HCT116 (cell line): ENCODE measurements at regions not wholly inside any gene's neighbourhood (a gene's known extent, or its start where the extent isn't known, plus 50 kb on each side); places are given as distances from the start of the nearest gene placed in this dataset.

Experiments
- ATAC-seq: fragments of 200-7000 bp; cut with Tn5 transposase; 2 replicates; pipeline ENCODE4 v1.9.1; 2020; ENCODE audit warnings: mild to moderate bottlenecking, moderate library complexity
- BruUV-seq: library from RNA; stranded (reverse); fragments of 400-500 nt; replicated peaks from 2 replicates; lab custom pipeline; 2021; lab: Mats Ljungman, UMichigan
- CTCF ChIA-PET: fragments of 300-600 bp; sonication (Branson Sonifier 250); formaldehyde crosslinking; loops from one replicate; lab custom pipeline; 2021; ENCODE audit warnings: antibody characterized with exemption; lab: Charles Lee
- POLR2A ChIA-PET: fragments of 300-600, 350-600 bp; sonication (Branson Sonifier 250); formaldehyde crosslinking; loops from one replicate; lab custom pipeline; 2021; ENCODE audit warnings: antibody characterized with exemption; lab: Charles Lee
- RAD21 ChIA-PET, 2 experiments: fragments of 300-600 bp; sonication (Branson Sonifier 250); formaldehyde crosslinking; loops; one replicate each; lab custom pipeline; 2023; ENCODE audit warnings: low total read pairs in 2 of 2; ENCODE audit not compliant: uncharacterized antibody in 2 of 2, unreplicated experiment in 2 of 2, low non-redundant PET in 1 of 2; lab: Charles Lee
- DNase-seq: peaks from one replicate; pipeline ENCODE4 v3.0.0-alpha.2; 2010; ENCODE audit warnings: low read depth, low spot score
- H2AFZ ChIP-seq: fragments of 200-600 bp; shearing (Covaris generic), sonication (generic); 2 replicates; pipeline ENCODE4 v1.6.1; 2017; ENCODE audit warnings: low read depth, mixed run types, mixed read lengths, antibody characterized with exemption, low read length; ENCODE audit not compliant: poor library complexity, severe bottlenecking
- H3K27ac ChIP-seq: 2 replicates; pipeline ENCODE4 v1.5.1; 2012; ENCODE audit warnings: low read depth, low read length
- H3K27me3 ChIP-seq: fragments of 200-600 bp; sonication (generic); 2 replicates; pipeline ENCODE4 v1.6.1; 2016; ENCODE audit warnings: mixed run types, low read length, mixed read lengths; ENCODE audit not compliant: insufficient read depth
- H3K36me3 ChIP-seq, 2 experiments: fragments of 200-500 bp in 1 of 2; fragments of 200-600 bp in 1 of 2; sonication (Bioruptor generic) in 1 of 2; sonication (generic) in 1 of 2; 2 replicates each; pipeline versions ENCODE4 v1.5.1 to v1.6.1; 2014 to 2016; ENCODE audit warnings: low read length in 2 of 2, inconsistent platforms in 1 of 2, mixed read lengths in 1 of 2, mixed run types in 1 of 2; ENCODE audit not compliant: insufficient read depth in 2 of 2, control insufficient read depth in 1 of 2
- H3K4me1 ChIP-seq, 2 experiments: fragments of 200-600 bp in 1 of 2; sonication (generic) in 1 of 2; 2 replicates each; pipeline versions ENCODE4 v1.5.1 to v1.6.1; 2012 to 2017; ENCODE audit warnings: low read length in 2 of 2, inconsistent platforms in 1 of 2, mild to moderate bottlenecking in 1 of 2, mixed read lengths in 1 of 2, mixed run types in 1 of 2, moderate library complexity in 1 of 2; ENCODE audit not compliant: insufficient read depth in 2 of 2, control insufficient read depth in 1 of 2
- H3K4me2 ChIP-seq: fragments of 200-600 bp; sonication (generic); 2 replicates; pipeline ENCODE4 v1.6.1; 2017; ENCODE audit warnings: mixed run types, low read length, mixed read lengths
- H3K4me3 ChIP-seq, 2 experiments: fragments of 200-600 bp in 1 of 2; sonication (generic) in 1 of 2; replicated peaks in 1 of 2; 2 replicates each; pipeline ENCODE4 v1.5.1; 2011 to 2016; ENCODE audit warnings: low read length in 2 of 2, control low read depth in 1 of 2, low read depth in 1 of 2, mild to moderate bottlenecking in 1 of 2, mixed read lengths in 1 of 2, mixed run types in 1 of 2
- H3K79me2 ChIP-seq: fragments of 200-600 bp; sonication (generic); 2 replicates; pipeline ENCODE4 v1.6.1; 2017; ENCODE audit warnings: mild to moderate bottlenecking, mixed run types, low read length, moderate library complexity, mixed read lengths; ENCODE audit not compliant: insufficient read depth
- H3K9ac ChIP-seq: fragments of 200-600 bp; sonication (generic); 2 replicates; pipeline ENCODE4 v1.6.1; 2016; ENCODE audit warnings: low read length, mixed read lengths
- H3K9me2 ChIP-seq: fragments of 200-600 bp; sonication (generic), shearing (Covaris generic); 2 replicates; pipeline ENCODE4 v1.6.1; 2017; ENCODE audit warnings: mixed run types, mild to moderate bottlenecking, moderate library complexity; ENCODE audit not compliant: insufficient read depth
- H3K9me3 ChIP-seq, 2 experiments: fragments of 200-500 bp in 1 of 2; fragments of 200-600 bp in 1 of 2; sonication (Bioruptor generic) in 1 of 2; sonication (generic) in 1 of 2; 2 replicates each; pipeline ENCODE4 v1.6.1; 2014 to 2017; ENCODE audit warnings: low read length in 2 of 2, mixed read lengths in 2 of 2, inconsistent platforms in 1 of 2, low read depth in 1 of 2, mild to moderate bottlenecking in 1 of 2, mixed run types in 1 of 2, moderate library complexity in 1 of 2; ENCODE audit not compliant: control insufficient read depth in 1 of 2, insufficient read depth in 1 of 2
- H4K20me1 ChIP-seq: fragments of 200-600 bp; sonication (generic), shearing (Covaris generic); 2 replicates; pipeline ENCODE4 v1.6.1; 2017; ENCODE audit warnings: mixed run types, mild to moderate bottlenecking, moderate library complexity; ENCODE audit not compliant: insufficient read depth
- FOSL1 ChIP-seq: IDR thresholded peaks from 2 replicates; pipeline ENCODE4 v1.6.1; 2012; ENCODE audit warnings: low read depth
- JUND ChIP-seq: IDR thresholded peaks from 2 replicates; pipeline ENCODE4 v1.6.1; 2012
- POLR2A ChIP-seq: IDR thresholded peaks from 2 replicates; pipeline ENCODE4 v1.7.0; 2011; ENCODE audit warnings: borderline replicate concordance; ENCODE audit not compliant: insufficient read depth, insufficient read length; ENCODE audit errors: extremely low read depth
- POLR2AphosphoS5 ChIP-seq: IDR thresholded peaks from 2 replicates; pipeline ENCODE4 v1.6.1; 2011; ENCODE audit warnings: mild to moderate bottlenecking, low read depth, low read length, moderate library complexity
- SIN3A ChIP-seq: IDR thresholded peaks from 2 replicates; pipeline ENCODE4 v1.6.1; 2012; ENCODE audit warnings: low read depth
- SP1 ChIP-seq: IDR thresholded peaks from 2 replicates; pipeline ENCODE4 v1.6.1; 2012; ENCODE audit warnings: low read depth
- ZFX ChIP-seq: fragments of 450-650 bp; IDR thresholded peaks from 2 replicates; pipeline ENCODE4 v1.6.1; 2017
- intact Hi-C: fragments of 100-400 bp; cut with micrococcal nuclease; formaldehyde crosslinking; loops from 2 replicates; pipeline ENCODE4 v1.10.0; 2022
- TF ChIP-seq, protein P1 (sequence below): IDR thresholded peaks from 2 replicates; pipeline ENCODE4 v1.6.1; 2012; ENCODE audit warnings: low read depth
- TF ChIP-seq, protein P2 (sequence below): IDR thresholded peaks from 2 replicates; pipeline ENCODE4 v1.6.1; 2012

DNA sequence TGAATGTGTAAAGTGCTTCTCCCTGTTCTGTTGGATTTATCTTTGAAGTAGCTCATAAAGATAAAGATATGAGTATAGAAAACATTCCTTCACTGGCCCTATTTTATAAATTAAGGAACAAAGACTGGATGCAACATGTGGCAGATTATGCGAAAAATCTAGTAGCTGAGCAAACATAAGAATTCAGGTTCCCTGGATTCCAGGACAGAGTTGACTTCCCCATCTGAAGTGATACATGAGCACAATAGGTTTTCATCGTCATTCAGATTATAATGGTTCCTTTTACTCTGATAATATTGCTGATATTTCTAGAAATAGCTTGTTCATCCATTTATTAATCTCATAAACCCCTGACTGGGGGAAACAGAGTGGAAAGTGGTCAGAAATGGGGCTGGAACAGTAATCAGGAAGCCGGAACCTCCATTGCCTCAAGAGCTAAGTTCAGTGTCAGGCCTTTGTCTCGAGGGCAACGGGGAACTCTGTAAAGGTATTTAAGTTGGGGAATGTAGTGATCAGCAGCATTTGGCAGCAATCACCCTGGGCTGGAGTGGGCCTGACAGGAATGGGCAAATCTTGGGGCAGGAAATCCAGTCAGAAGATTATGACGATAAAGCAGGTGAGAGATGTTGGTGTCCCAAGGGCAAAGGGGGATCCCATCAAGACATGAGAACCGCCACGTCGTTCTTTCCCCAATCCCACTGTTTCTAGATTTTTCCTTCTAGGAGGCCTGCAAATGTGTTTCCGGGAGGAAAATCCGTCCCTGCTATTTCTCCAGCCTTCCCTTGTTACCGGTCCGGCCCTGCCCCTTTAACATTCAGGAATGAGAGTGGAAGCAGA is 232.5 kb upstream of the SERP2 start:
- intact Hi-C loops = loop anchor here (2.0 to 5.0 kb wide), 3 partner anchors 89 to 166 kb away; no protein-coding TSS in a partner anchor
- H4K20me1 ChIP-seq = no peaks in the 10 kb centered on the region
- POLR2A ChIA-PET = interaction anchor here (0.7 to 1.9 kb wide), 10 partner anchors 8 to 296 kb away, joined by 3 to 12 read pairs (median 4); no protein-coding TSS in a partner anchor
- RAD21 ChIA-PET = interaction anchor here in 1 of 2 experiments (0.8 kb wide), 1 partner anchor 283 kb away, joined by 6 read pairs; no protein-coding TSS in a partner anchor
- no peak for TF ChIP-seq POLR2A
- no peak for TF ChIP-seq FOSL1
- no peak for TF ChIP-seq JUND
- no peak for TF ChIP-seq SIN3A
- no peak for DNase-seq
- ATAC-seq = no peak
- H3K4me2 ChIP-seq = peak overlapping the region; percentile 84
- H3K79me2 ChIP-seq = no peaks in the 10 kb centered on the region
- no peaks in the 10 kb centered on the region for H3K9me2 ChIP-seq
- H2AFZ ChIP-seq = no peak overlapping the region
- H3K4me3 ChIP-seq = peak overlapping the region; percentile 66 to 72
- peak overlapping the region; percentile 85 for H3K9ac ChIP-seq
- BruUV-seq = TSS peak; percentile 93
- H3K36me3 ChIP-seq = no peaks in the 10 kb centered on the region
- H3K27me3 ChIP-seq = no peaks in the 10 kb centered on the region
- peak overlapping the region; percentile 89 for H3K27ac ChIP-seq
- no peaks in the 10 kb centered on the region for H3K9me3 ChIP-seq
- CTCF ChIA-PET = interaction anchor here (1.5 kb wide), 1 partner anchor 296 kb away, joined by 3 read pairs; no protein-coding TSS in a partner anchor
- peaks cover 18 to 38% of the 10 kb centered on the region in 2 experiments for H3K4me1 ChIP-seq

DNA sequence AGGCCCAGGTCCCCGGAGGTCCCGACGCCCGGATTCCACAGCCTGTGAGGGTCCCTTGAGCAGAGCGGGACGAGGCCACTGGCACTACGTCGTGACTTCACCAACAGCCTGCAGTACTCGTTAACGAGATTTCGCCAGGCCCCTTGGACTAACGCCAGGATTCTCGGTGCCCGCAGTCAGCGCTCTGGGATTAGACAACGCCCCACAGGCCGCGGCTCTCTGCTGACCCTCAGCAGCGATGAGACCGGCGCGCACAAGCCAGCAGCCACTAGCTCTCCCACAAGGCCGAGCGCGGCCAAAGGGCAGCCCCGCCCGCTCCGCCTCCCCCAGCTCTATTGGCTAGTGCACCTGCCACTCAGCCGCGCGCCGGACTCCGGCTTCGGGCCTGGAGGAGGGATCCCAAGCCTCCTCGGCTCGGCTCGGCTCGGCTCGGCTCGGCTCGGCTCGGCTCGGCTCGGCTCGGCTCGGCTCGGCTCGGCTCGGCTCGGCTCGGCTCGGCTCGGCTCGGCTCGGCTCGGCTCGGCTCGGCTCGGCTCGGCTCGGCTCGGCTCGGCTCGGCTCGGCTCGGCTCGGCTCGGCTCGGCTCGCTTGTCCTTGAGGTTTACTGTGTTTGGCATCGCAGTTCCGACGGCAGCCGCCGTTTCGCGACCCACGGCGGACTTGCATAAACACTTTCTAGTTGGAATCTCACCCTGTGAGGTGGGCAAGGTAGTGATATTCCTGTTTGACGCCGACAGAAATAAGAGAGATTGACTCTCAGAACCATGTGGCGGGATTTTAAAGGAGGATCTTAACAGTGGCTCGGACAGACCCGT is 231.7 kb upstream of the SERP2 start:
- H3K4me1 ChIP-seq = peaks cover 18 to 33% of the 10 kb centered on the region in 2 experiments
- H3K79me2 ChIP-seq = no peaks in the 10 kb centered on the region
- BruUV-seq = no TSS peak
- H3K4me2 ChIP-seq = peak overlapping the region; percentile 84
- peak overlapping the region; percentile 66 to 72 for H3K4me3 ChIP-seq
- H3K36me3 ChIP-seq = no peaks in the 10 kb centered on the region
- peak overlapping the region; percentile 89 for H3K27ac ChIP-seq
- no peaks in the 10 kb centered on the region for H4K20me1 ChIP-seq
- TF ChIP-seq SP1 (peak; percentile 85), POLR2A (peak; percentile 81), SIN3A (peak; percentile 63), POLR2AphosphoS5 (peak; percentile 92), JUND (no peak), ZFX (peak; percentile 88)
- TF ChIP-seq, protein P1, sequence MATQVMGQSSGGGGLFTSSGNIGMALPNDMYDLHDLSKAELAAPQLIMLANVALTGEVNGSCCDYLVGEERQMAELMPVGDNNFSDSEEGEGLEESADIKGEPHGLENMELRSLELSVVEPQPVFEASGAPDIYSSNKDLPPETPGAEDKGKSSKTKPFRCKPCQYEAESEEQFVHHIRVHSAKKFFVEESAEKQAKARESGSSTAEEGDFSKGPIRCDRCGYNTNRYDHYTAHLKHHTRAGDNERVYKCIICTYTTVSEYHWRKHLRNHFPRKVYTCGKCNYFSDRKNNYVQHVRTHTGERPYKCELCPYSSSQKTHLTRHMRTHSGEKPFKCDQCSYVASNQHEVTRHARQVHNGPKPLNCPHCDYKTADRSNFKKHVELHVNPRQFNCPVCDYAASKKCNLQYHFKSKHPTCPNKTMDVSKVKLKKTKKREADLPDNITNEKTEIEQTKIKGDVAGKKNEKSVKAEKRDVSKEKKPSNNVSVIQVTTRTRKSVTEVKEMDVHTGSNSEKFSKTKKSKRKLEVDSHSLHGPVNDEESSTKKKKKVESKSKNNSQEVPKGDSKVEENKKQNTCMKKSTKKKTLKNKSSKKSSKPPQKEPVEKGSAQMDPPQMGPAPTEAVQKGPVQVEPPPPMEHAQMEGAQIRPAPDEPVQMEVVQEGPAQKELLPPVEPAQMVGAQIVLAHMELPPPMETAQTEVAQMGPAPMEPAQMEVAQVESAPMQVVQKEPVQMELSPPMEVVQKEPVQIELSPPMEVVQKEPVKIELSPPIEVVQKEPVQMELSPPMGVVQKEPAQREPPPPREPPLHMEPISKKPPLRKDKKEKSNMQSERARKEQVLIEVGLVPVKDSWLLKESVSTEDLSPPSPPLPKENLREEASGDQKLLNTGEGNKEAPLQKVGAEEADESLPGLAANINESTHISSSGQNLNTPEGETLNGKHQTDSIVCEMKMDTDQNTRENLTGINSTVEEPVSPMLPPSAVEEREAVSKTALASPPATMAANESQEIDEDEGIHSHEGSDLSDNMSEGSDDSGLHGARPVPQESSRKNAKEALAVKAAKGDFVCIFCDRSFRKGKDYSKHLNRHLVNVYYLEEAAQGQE = no peak
- TF ChIP-seq, protein P2, sequence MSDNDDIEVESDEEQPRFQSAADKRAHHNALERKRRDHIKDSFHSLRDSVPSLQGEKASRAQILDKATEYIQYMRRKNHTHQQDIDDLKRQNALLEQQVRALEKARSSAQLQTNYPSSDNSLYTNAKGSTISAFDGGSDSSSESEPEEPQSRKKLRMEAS = peak; percentile 74
- H3K9ac ChIP-seq = peak overlapping the region; percentile 85
- peak; percentile 85 for DNase-seq
- H3K9me2 ChIP-seq = no peaks in the 10 kb centered on the region
- POLR2A ChIA-PET = interaction anchor here (0.7 to 1.9 kb wide), 7 partner anchors 9 to 295 kb away, joined by 3 to 12 read pairs (median 4); no protein-coding TSS in a partner anchor
- H3K27me3 ChIP-seq = no peaks in the 10 kb centered on the region
- ATAC-seq = peak; percentile 98
- H2AFZ ChIP-seq = peak overlapping the region; percentile 69
- RAD21 ChIA-PET = interaction anchor here in 1 of 2 experiments (0.8 kb wide), 1 partner anchor 282 kb away, joined by 6 read pairs; no protein-coding TSS in a partner anchor
- intact Hi-C loops = loop anchor here (1.0 to 5.0 kb wide), 4 partner anchors 90 to 293 kb away; no protein-coding TSS in a partner anchor
- CTCF ChIA-PET = interaction anchor here (1.5 kb wide), 1 partner anchor 295 kb away, joined by 3 read pairs; no protein-coding TSS in a partner anchor
- H3K9me3 ChIP-seq = no peaks in the 10 kb centered on the region
